BJ (cell line): ENCODE measurements at regions not wholly inside any gene's neighbourhood (a gene's known extent, or its start where the extent isn't known, plus 50 kb on each side); places are given as distances from the start of the nearest gene placed in this dataset.

Source experiments
- CTCF ChIA-PET: fragments of 350-600 bp; formaldehyde crosslinking; extraction: SDS; loops from one replicate; lab custom pipeline; 2021; ENCODE audit warnings: antibody characterized with exemption, inconsistent platforms; lab: Yijun Ruan, JAX
- POLR2A ChIA-PET: fragments of 300-600 bp; sonication (Branson Sonifier 250); formaldehyde crosslinking; extraction: SDS; loops from one replicate; lab custom pipeline; 2021; ENCODE audit warnings: antibody characterized with exemption; lab: Charles Lee
- DNase-seq: peaks from one replicate; pipeline ENCODE4 v3.0.0-alpha.2; 2011; ENCODE audit warnings: low read depth
- H3K27me3 ChIP-seq: 2 replicates; pipeline ENCODE4 v1.6.0; 2011; ENCODE audit warnings: low read length; ENCODE audit not compliant: control insufficient read depth, insufficient read depth
- H3K36me3 ChIP-seq: 2 replicates; pipeline ENCODE4 v1.5.1; 2011; ENCODE audit warnings: low read length; ENCODE audit not compliant: control insufficient read depth, insufficient read depth
- H3K4me3 ChIP-seq: 2 replicates; pipeline ENCODE4 v1.5.1; 2011; ENCODE audit warnings: low read depth, mild to moderate bottlenecking, control low read depth, low read length
- CTCF ChIP-seq: IDR thresholded peaks from 2 replicates; pipeline ENCODE4 v1.5.1; 2011; ENCODE audit warnings: low read depth, mild to moderate bottlenecking, control low read depth, inconsistent platforms, low read length, moderate library complexity; ENCODE audit not compliant: insufficient read depth

- Histone ChIP-seq H3K36me3 (no peaks in the 10 kb centered on the region), H3K27me3 (no peaks in the 10 kb centered on the region), H3K4me3 (no peak overlapping the region)
- POLR2A ChIA-PET: no interaction called here
- DNase-seq: no peak
- CTCF ChIA-PET: no interaction called here
- TF ChIP-seq CTCF: no peak
Measured at GRCh38 chr17:51486091-51486490, 225.7 kb downstream of the UTP18 start.

GRCh38 chr17:51486885-51487520, 226.7 kb downstream of the UTP18 start:
- no peak for TF ChIP-seq CTCF
- ChIA-PET CTCF (no interaction called here), POLR2A (no interaction called here)
- H3K36me3 ChIP-seq: no peaks in the 10 kb centered on the region
- H3K4me3 ChIP-seq: no peak overlapping the region
- DNase-seq: no peak
- no peaks in the 10 kb centered on the region for H3K27me3 ChIP-seq

- H3K4me3 ChIP-seq: no peak overlapping the region
- DNase-seq: no peak
- POLR2A ChIA-PET: no interaction called here
- no peaks in the 10 kb centered on the region for H3K27me3 ChIP-seq
- TF ChIP-seq CTCF: no peak
- CTCF ChIA-PET: no interaction called here
- no peaks in the 10 kb centered on the region for H3K36me3 ChIP-seq
Measured at GRCh38 chr17:51487947-51488346, 227.6 kb downstream of the UTP18 start.

GRCh38 chr17:51491416-51491815, 231.1 kb downstream of the UTP18 start:
- H3K27me3 ChIP-seq: no peaks in the 10 kb centered on the region
- H3K4me3 ChIP-seq: no peak overlapping the region
- CTCF ChIA-PET: no interaction called here
- no peak for DNase-seq
- no peak for TF ChIP-seq CTCF
- no peaks in the 10 kb centered on the region for H3K36me3 ChIP-seq
- POLR2A ChIA-PET: no interaction called here

GRCh38 chr17:51493206-51493605, 232.9 kb downstream of the UTP18 start:
- ChIA-PET POLR2A (no interaction called here), CTCF (no interaction called here)
- Histone ChIP-seq H3K4me3 (no peak overlapping the region), H3K36me3 (no peaks in the 10 kb centered on the region), H3K27me3 (no peaks in the 10 kb centered on the region)
- DNase-seq: no peak
- no peak for TF ChIP-seq CTCF
